Left kidney (tissue), 1 donor: ENCODE measurements at regions not wholly inside any gene's neighbourhood (a gene's known extent, or its start where the extent isn't known, plus 50 kb on each side); places are given as distances from the start of the nearest gene placed in this dataset.
A peak's percentile ranks its signal among the peaks of the same experiment; 100 is the strongest.

Source experiments
- DNase-seq: peaks from one replicate; pipeline ENCODE4 v3.0.0-alpha.2; 2013

DNA sequence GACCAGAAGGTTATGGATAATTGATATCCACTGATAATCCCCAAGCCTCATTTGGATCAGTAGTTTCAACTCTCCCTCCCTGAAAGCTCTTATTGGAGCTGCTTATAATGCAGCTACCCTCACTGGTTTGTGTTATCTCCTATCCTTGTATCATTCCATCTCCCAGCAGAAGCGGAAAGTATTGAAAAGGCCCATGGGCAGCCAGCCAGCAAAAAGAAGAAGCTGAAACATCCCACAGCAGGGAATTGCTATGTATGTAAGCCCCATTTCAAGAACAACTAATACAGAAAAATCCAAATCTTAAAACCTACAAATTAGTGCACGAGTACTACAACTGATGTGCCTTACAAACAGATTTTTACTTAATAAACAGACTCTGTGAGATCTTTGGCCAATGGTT lies 269.0 kb upstream of the ECI2 start:
- DNase-seq = no peak

- DNase-seq = no peak
Observed at GRCh38 chr6:4403828-4404227, 268.5 kb upstream of the ECI2 start.

DNA sequence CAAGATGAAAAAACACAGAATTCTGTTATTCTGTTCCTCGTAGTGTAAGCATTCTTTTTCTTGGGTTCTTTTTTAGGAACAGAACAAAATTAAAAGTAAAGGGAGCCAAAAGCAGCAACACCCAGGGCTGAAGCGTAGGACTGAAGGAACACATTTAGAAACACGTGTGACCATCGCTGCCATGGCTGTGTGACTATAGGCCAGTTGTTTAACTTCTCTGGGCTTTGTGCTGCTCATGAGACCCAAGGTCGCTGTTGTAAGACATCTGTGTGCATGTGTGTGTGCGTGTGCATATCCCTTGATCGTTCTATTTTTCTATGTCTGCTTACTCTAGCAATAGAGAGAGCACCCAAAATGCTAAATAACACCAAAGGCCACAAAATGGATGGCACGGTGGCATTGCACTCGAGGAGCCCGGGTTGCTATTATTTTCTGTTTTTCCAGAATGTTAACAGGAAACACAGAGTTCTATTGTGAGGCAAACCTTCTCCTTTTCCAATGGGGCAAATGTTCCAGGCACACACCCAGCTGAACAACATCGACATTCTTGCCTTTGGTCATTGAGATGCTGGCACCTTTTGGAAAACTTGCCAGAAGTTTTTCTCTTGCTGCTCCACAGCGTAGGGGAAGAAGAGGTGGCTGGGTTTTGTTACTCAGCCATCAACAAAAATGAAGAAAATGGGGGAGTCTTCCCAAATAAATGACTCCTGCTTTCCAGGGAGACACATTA lies 267.8 kb upstream of the ECI2 start:
- DNase-seq = no peak

GRCh38 chr6:4402477-4402976 lies 267.2 kb upstream of the ECI2 start:
- DNase-seq = no peak

DNA sequence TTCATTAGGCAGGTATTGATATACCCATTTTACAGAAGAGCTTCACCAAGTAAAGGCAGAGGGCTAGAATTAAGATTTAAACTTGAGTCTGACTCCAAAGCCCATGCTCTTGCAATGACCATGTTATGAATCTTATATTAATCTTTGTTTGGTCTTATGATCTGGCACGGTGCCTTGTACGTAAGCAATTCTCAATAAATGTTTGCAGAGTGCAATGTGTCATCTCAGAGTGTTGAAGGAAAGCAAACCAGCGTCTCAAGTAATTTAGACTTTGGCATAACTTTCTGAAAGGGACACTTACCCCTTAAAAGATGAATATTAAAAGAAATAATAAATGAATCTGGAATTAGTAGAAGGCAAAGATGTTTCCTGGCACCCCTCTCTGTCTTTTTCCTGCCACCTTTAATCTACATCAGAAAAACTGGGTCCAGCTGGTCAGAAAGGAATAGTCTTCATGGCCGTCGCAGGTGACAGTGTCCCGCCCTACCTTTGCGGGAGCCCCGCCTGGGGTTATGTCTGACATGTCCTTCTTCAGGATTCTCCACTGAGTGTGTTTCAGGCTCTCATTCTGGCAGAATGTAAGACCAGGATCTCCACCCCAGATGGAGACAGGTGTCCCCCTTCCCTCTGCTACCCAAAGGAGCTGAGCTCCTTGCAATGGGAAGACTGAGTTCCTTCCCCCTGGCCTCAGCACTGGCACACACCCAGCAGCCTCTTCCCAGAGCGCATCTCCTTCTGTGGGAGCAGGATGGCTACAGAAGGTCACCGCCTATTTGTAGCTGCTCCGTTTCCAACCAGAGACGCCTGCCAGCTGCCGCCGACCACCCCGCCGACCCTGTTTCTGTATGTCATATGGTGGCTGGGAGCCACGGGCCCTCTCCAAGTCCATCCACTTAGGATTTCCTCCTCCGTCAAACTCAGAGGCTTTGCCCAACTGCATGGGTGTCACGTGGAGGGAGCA lies 266.3 kb upstream of the ECI2 start:
- no peak for DNase-seq

GRCh38 chr6:4399656-4400055 lies 264.3 kb upstream of the ECI2 start:
- DNase-seq = no peak

- DNase-seq = no peak
Observed at GRCh38 chr6:4398791-4399190, 263.4 kb upstream of the ECI2 start.

- no peak for DNase-seq
Observed at GRCh38 chr6:4397307-4397706, 261.9 kb upstream of the ECI2 start.

DNA sequence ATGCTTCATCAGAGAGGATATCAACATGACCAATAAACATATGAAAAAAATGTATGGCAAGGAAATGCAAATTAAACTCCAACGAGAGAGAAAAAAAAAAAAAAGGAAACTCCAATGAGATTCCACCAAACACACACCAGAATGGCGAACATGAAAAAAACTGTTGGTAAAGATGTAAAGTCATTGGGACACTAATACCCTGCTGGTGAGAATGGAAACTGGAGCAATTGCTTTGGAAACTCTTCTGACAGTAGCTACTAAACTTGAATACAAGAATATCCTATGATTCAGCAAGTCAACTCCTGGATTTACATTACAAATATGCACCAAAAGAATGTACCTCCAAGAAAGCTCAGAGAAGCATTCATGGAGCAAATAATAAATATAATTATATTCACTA lies 260.7 kb upstream of the ECI2 start:
- no peak for DNase-seq

DNA sequence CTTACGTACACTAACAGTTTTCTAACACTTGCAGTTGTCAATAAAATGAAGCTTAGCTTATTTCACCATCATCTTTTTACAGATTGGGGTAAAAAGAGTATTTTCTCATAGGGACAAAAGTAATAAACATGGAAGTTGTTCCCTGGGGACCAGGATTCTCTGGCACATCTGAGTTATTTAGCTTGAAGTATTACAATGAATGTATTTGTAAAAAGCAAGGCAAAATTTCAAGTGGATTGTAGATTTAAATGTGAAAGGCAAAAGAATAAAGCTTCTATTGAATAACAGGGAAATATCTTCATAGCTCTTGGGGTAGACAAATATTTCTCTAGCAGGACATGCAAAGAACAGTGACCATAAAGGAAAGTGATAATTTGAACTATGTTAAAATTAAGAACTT lies 260.0 kb upstream of the ECI2 start:
- DNase-seq = no peak

- no peak for DNase-seq
Observed at GRCh38 chr6:4394786-4395185, 259.4 kb upstream of the ECI2 start.

DNA sequence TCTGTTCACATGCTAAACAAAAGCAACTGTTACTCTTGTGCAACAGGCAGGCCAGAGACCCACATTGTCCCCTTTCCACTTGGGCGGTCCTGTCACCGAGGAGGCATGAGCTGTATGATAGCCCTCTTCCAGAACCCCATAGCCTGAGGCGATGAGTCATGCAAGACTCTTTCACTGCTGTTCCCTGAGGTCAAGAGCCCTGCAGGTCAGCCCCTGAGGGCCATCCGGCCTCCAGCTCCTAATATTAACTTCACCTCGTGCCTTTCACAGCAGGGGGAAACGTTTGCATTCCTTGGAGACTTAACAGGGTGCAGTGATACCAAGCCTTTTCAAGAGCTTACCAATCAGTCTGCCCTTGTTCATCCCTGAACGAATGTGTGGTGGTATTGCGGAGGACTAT lies 253.3 kb upstream of the ECI2 start:
- DNase-seq = no peak

DNA sequence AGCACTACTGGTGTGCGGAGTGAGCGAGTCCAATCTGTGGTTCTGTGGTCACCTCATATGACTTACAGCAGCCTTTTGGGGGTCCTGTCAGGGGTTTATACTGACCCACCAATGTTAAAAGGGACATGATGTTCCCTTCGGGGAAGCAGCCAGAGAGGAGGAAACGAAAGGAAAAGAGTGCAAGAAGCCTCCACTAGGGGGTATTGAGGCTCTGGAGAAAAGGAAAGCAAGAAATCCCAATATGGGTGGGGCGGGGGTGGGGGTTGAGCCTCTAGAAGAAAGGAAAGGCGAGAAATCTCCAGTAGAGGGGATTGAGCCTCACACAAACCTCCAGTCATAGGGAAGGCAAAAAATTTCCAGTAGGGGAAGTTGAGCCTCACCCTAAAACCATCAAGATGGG lies 249.3 kb upstream of the ECI2 start:
- no peak for DNase-seq

- no peak for DNase-seq
Observed at GRCh38 chr6:4383910-4384638, 248.7 kb upstream of the ECI2 start.

- DNase-seq = no peak
Observed at GRCh38 chr6:4382362-4382853, 247.0 kb upstream of the ECI2 start.

- peak; percentile 72 for DNase-seq
Observed at GRCh38 chr6:4381381-4381780, 246.0 kb upstream of the ECI2 start.

GRCh38 chr6:4380881-4381281 lies 245.5 kb upstream of the ECI2 start:
- no peak for DNase-seq

DNA sequence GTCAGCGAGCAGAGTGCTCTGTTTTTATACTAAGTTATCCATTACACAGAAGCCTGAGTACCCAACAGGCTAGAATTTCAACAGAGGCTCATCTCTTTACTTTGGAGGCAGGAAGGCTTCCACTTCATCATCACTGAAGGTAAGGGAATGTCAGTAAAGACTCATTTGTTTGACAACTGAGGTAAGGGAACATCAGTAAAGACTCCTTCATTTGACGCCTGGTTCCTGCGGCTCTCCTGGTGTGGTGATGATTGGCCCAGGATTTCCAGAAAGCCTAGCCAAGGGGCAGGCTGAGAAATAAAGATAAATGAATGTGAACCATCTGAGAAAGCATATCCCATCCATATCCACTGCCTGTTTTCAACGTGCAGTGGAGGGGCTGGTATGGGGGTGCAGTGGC lies 244.6 kb upstream of the ECI2 start:
- DNase-seq = no peak

GRCh38 chr6:4378319-4378996 lies 243.1 kb upstream of the ECI2 start:
- DNase-seq = no peak

GRCh38 chr6:4377603-4378002 lies 242.2 kb upstream of the ECI2 start:
- no peak for DNase-seq

DNA sequence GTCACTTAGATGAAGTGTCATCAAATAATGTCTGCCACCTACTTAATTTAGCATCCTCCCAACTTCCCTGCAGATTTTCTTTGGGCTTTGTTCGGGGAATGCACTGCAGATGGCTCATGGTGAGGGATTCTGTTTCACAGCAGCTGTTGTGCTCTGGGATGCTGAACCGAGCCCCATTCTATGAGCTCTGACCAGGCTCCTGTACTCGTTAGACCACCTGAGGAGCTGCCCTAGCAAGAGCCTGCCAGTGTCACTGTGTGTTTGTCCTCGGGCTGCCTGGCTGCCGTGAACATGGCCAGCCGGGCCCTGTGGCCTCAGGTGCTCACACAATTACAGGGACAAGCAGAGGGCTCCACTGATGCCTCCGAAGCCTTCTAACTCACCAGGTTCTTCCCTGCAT lies 238.8 kb upstream of the ECI2 start:
- DNase-seq = no peak

GRCh38 chr6:4372866-4373265 lies 237.5 kb upstream of the ECI2 start:
- DNase-seq = no peak
